GM13976 (cell line): ENCODE measurements at regions not wholly inside any gene's neighbourhood (a gene's known extent, or its start where the extent isn't known, plus 50 kb on each side); places are given as distances from the start of the nearest gene placed in this dataset.

Experiments
- DNase-seq: peaks from one replicate; pipeline ENCODE4 v3.0.0; 2012; ENCODE audit warnings: low spot score
- CTCF ChIP-seq: IDR thresholded peaks from 2 replicates; pipeline ENCODE4 v1.5.1; 2012; ENCODE audit warnings: borderline replicate concordance, mild to moderate bottlenecking; ENCODE audit not compliant: insufficient read depth; ENCODE audit errors: extremely low read depth, missing control alignments, control extremely low read depth
- in situ Hi-C: fragments of 300-500 bp; cut with MboI; formaldehyde crosslinking; loops from one replicate; pipeline ENCODE4 v1.12.0; 2022; ENCODE audit warnings: low sequenced_read_pairs, mixed read lengths, inconsistent platforms; ENCODE audit not compliant: unreplicated experiment

DNA sequence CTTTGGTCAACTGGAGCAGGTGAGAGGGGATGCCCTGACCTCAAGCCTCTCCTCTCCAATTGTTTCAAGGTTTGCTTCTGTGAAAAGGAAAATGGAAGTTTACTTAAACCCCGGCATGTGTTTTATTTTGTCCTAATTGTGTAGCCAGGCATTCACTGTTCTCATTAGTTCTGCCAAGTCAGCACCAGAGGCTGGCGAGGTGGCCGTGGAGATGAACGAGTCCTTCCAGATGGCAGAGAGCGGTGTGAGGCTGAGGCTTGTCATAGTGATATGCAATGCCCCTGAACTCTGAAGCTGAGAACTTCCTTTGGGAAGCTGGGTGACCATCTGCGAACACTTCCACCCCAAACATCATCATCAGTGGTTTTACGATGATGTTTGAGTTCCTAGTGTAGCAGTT, 199.6 kb downstream of the TJP1 start:
- no peak for DNase-seq
- in situ Hi-C loops, result no loop called here
- TF ChIP-seq CTCF, result no peak

DNA sequence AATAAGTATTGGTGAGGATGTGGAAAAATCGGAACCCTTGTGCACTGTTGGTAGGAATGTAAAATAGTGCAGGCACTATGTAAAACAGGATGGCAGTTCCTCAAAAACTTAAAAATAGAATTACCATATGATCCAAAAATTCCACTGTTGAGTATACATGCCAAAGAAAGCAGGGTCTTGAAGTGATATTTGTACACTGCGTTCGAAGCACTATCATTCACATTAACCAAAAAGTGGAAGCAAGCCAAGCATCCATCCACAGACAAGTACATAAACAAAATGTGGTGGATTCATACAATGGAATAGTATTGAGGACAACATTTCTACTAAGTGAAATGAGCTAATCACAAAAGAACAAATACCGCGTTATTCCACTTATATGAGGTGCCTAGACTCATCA, 200.7 kb downstream of the TJP1 start:
- DNase-seq, result no peak
- in situ Hi-C loops, result no loop called here
- no peak for TF ChIP-seq CTCF

DNA sequence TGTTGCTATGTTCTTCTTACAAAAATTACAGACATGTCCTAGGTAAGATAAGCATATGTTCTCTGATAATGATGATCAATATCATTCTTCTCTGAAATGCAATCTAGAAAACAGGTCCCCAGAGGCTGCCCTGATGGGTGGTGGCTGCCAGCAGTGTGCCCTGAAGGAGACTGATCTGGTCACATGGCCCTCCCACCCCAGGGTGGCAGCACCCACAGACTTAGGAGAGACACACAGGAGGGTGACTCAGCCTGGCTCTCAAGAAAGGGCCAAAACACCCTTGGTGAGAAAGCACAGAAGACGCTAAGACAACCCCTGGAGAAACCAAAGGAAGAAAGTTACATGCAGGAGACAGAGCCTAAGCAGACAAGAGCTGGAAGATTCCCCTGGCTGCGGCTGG, 203.7 kb downstream of the TJP1 start:
- TF ChIP-seq CTCF, result no peak
- no peak for DNase-seq
- in situ Hi-C loops, result no loop called here

DNA sequence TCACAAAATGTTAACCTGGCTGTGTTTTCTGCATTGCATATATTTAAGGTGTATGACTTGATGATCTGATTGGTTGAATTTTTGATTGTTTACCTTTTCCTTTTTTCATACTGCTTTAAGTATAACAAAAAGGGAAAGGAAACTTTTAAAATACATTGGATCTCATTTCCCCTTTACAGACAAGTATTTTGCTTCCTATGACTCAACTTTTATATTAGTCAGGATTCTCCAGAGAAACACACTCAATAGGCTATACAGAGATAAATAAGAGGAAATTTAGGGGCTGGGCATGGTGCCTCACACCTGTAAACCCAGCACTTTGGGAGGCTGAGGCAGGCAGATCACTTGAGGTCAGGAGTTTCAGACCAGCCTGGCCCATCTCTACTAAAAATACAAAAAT, 205.8 kb downstream of the TJP1 start:
- in situ Hi-C loops, result no loop called here
- DNase-seq, result no peak
- TF ChIP-seq CTCF, result no peak

- no peak for TF ChIP-seq CTCF
- no peak for DNase-seq
- in situ Hi-C loops, result no loop called here
Observed at GRCh38 chr15:29615791-29616190, 206.5 kb downstream of the TJP1 start.

DNA sequence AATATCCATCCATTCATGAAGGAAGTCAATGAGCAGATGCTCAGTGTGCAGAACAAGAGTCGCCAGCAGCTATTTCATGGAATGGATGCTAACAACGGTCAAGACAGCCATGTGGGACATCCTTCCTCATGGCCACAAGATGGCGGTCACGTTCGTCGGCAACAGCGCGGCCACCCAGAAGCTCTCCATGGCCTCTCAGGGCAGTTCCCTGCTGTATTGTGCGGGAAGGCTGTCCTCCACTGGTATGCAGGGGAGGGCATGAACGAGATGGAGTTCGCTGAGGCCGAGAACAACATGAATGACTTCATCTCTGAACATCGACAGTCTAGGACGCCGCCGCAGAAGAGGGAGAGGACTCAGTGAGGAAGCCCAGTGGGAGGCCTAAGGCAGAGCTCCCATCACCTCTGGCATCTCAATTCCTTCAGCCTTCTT, 208.3 kb downstream of the TJP1 start:
- in situ Hi-C loops, result no loop called here
- no peak for DNase-seq
- TF ChIP-seq CTCF, result no peak

DNA sequence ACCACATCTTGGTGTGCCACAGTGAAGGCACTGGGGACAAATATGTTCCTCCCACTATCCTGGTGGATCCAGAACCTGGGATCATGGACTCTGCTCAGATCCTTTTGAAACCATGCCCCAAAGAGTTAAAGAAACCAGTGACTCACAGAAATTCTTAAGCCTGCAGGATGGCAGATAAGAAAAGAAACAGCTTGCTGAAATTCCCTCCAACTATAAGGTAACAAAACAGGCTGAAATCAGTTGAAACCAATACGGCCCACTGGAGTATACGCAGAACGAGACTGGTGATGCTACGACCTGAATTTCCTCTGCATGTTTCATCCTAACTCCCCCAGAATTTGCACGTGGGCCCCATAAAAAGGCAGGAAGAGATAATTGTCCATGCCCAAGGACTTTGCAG, 209.6 kb downstream of the TJP1 start:
- TF ChIP-seq CTCF, result no peak
- in situ Hi-C loops, result no loop called here
- DNase-seq, result no peak
